NB4 (cell line): ENCODE measurements at regions not wholly inside any gene's neighbourhood (a gene's known extent, or its start where the extent isn't known, plus 50 kb on each side); places are given as distances from the start of the nearest gene placed in this dataset.

ENCODE experiments used
- TF ChIP-seq, protein P1 (sequence below): IDR thresholded peaks from one replicate; pipeline ENCODE4 v1.5.1; 2012; ENCODE audit warnings: low read depth, low read length
- TF ChIP-seq, protein P2 (sequence below): IDR thresholded peaks from 2 replicates; pipeline ENCODE4 v1.6.1; 2011; ENCODE audit warnings: low read depth, low read length

DNA sequence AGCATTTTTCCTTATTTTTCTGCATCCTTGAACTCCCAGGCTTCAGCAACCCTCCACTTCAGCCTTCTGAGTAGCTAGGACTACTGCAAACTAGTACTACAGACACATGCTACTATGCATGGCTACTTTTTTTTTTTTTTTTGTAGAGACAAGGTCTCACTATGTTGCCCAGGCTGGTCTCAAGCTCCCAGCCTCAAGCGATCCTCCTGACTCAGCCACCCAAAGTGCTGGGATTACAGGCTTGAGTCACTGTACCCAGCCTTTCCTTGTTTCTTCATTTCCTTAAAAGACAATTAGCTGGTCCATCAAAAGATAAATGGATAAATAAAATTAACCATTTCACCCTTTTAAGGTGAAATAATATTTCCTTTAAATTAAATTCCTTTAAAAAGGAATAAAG lies 205.8 kb downstream of the SPTSSA start:
- TF ChIP-seq, protein P1, sequence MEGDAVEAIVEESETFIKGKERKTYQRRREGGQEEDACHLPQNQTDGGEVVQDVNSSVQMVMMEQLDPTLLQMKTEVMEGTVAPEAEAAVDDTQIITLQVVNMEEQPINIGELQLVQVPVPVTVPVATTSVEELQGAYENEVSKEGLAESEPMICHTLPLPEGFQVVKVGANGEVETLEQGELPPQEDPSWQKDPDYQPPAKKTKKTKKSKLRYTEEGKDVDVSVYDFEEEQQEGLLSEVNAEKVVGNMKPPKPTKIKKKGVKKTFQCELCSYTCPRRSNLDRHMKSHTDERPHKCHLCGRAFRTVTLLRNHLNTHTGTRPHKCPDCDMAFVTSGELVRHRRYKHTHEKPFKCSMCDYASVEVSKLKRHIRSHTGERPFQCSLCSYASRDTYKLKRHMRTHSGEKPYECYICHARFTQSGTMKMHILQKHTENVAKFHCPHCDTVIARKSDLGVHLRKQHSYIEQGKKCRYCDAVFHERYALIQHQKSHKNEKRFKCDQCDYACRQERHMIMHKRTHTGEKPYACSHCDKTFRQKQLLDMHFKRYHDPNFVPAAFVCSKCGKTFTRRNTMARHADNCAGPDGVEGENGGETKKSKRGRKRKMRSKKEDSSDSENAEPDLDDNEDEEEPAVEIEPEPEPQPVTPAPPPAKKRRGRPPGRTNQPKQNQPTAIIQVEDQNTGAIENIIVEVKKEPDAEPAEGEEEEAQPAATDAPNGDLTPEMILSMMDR = no peak
- TF ChIP-seq, protein P2, sequence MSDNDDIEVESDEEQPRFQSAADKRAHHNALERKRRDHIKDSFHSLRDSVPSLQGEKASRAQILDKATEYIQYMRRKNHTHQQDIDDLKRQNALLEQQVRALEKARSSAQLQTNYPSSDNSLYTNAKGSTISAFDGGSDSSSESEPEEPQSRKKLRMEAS = no peak
